Esophagus squamous epithelium (tissue), 4 donors: ENCODE measurements at regions not wholly inside any gene's neighbourhood (a gene's known extent, or its start where the extent isn't known, plus 50 kb on each side); places are given as distances from the start of the nearest gene placed in this dataset.

Experiments used
- POLR2A ChIP-seq, 4 donors: fragments of 450-650 bp; IDR thresholded peaks; one replicate each; pipeline ENCODE4 v1.6.1; 2017; ENCODE audit warnings: antibody characterized with exemption in 4 of 4, mild to moderate bottlenecking in 4 of 4, moderate library complexity in 3 of 4
- TF ChIP-seq, protein P1 (sequence below), 6 experiments: fragments of 450-650 bp in 4 of 6; fragments of 200-600 bp in 2 of 6; sonication (generic) in 2 of 6; IDR thresholded peaks; one replicate each; pipeline ENCODE4 v1.5.1; 2016 to 2019; ENCODE audit warnings: antibody characterized with exemption in 6 of 6, mild to moderate bottlenecking in 4 of 6, moderate library complexity in 4 of 6

GRCh38 chr22:27284324-27284723, 517.2 kb downstream of the MN1 start:
- TF ChIP-seq, protein P1, sequence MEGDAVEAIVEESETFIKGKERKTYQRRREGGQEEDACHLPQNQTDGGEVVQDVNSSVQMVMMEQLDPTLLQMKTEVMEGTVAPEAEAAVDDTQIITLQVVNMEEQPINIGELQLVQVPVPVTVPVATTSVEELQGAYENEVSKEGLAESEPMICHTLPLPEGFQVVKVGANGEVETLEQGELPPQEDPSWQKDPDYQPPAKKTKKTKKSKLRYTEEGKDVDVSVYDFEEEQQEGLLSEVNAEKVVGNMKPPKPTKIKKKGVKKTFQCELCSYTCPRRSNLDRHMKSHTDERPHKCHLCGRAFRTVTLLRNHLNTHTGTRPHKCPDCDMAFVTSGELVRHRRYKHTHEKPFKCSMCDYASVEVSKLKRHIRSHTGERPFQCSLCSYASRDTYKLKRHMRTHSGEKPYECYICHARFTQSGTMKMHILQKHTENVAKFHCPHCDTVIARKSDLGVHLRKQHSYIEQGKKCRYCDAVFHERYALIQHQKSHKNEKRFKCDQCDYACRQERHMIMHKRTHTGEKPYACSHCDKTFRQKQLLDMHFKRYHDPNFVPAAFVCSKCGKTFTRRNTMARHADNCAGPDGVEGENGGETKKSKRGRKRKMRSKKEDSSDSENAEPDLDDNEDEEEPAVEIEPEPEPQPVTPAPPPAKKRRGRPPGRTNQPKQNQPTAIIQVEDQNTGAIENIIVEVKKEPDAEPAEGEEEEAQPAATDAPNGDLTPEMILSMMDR (IDR thresholded peaks at IDR 0.05) = no peak
- TF ChIP-seq POLR2A (IDR thresholded peaks at IDR 0.05) = no peak
